ENCODE measurements at regions not wholly inside any gene's neighbourhood (a gene's known extent, or its start where the extent isn't known, plus 50 kb on each side); places are given as distances from the start of the nearest gene placed in this dataset.
A peak's percentile ranks its signal among the peaks of the same experiment; 100 is the strongest.

DNA sequence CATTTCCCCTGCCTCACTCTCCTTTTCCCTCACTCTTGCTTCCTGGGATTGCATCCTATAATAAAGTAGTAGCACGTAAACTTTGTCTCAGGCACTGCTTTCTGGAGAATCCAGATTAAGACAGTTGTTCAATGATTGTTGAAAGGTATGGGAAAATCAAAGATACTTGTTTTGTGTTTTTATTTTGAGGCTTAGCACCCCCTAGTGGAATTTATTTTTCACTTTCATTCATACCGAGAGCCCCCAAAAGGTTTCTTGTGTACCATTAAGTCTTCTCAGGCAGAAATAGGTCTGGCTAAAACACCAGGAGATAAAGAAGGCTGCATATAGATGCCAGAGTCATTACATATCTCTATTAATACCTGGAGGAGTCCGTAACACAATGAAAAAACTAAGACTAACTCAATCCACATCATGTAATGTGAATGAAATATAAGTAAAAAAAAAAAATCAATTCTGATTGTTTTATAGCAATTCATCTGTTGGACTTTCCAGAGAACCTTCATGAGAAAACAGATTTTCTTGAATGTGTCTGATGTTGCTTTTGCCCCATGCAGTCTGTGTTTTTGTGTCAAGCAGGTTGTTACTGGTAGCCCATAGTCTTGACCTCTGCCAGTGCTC is 103.5 kb downstream of the RPE65 start:
- no peak overlapping the region for H3K27ac ChIP-seq (ENCODE audit: low read length in 2 of 2)
- no peaks in the 10 kb centered on the region for H4K20me1 ChIP-seq (ENCODE audit: control insufficient read depth, insufficient read depth, low read length, poor library complexity, severe bottlenecking)
- peaks cover 7 to 18% of the 10 kb centered on the region in 2 donors for H3K4me1 ChIP-seq (ENCODE audit: control insufficient read depth in 2 of 2, insufficient read depth in 2 of 2, low read length in 2 of 2)
- intact Hi-C loops (cut with micrococcal nuclease), result loop anchor here (10.0 kb wide), 1 partner anchor 221 kb away; no protein-coding TSS in a partner anchor
- H3K36me3 ChIP-seq (replicated peaks in 1 of 2; ENCODE audit: control extremely low read depth in 1 of 2, control insufficient read depth in 1 of 2, extremely low read depth in 1 of 2, insufficient read depth in 2 of 2, low read length in 1 of 2), result no peaks in the 10 kb centered on the region
- ATAC-seq (ENCODE audit: low read depth), result no peak
- Mint-ChIP-seq H3K4me3 (peak overlapping the region; percentile 12), H3K4me1 (peaks cover 26% of the 10 kb centered on the region), H3K27ac (peak overlapping the region; percentile 29), H3K27me3 (peaks cover 5% of the 10 kb centered on the region), H3K9me3 (ENCODE audit: insufficient read depth) (no peaks in the 10 kb centered on the region)
- POLR2A ChIA-PET, result no interaction called here
- no CpG with 5 or more reads among the region's 3 CpGs for WGBS (ENCODE audit: insufficient coverage)
- H2AFZ ChIP-seq (ENCODE audit: insufficient read depth, low read depth, low read length, poor library complexity, severe bottlenecking), result no peak overlapping the region
- no peak overlapping the region for H3K4me3 ChIP-seq (ENCODE audit: control extremely low read depth in 1 of 5, extremely low read depth in 1 of 5, insufficient read depth in 1 of 5, low read depth in 2 of 5, low read length in 4 of 5)
- TF ChIP-seq EZH2 (IDR thresholded peaks at IDR 0.05; ENCODE audit: borderline replicate concordance, insufficient read depth, low read depth, low read length, poor library complexity, severe bottlenecking), result no peak
- peak; percentile 25 for TF ChIP-seq CTCF (IDR thresholded peaks at IDR 0.05)
- no peak overlapping the region for H3K9ac ChIP-seq (ENCODE audit: low read length)
- CTCF ChIA-PET, result interaction anchor here (0.5 to 0.9 kb wide), 4 partner anchors 12 to 1874 kb away, joined by 3 to 4 read pairs (median 4); no protein-coding TSS in a partner anchor
- DNase-seq, result no peak
- peaks cover 0 to 3% (median 0%) of the 10 kb centered on the region in 3 donors for H3K9me3 ChIP-seq (ENCODE audit: control extremely low read depth in 1 of 3, control insufficient read depth in 2 of 3, insufficient read depth in 1 of 3, low read length in 2 of 3)
- no peak overlapping the region for H3K4me2 ChIP-seq (replicated peaks; ENCODE audit: low read depth, low read length, poor library complexity, severe bottlenecking)
- no peaks in the 10 kb centered on the region for H3K79me2 ChIP-seq (ENCODE audit: control insufficient read depth, insufficient read depth, low read length)
- no peaks in the 10 kb centered on the region for H3K27me3 ChIP-seq (replicated peaks in 1 of 4; ENCODE audit: control extremely low read depth in 1 of 4, control insufficient read depth in 3 of 4, insufficient read depth in 4 of 4, low read length in 3 of 4)

DNA sequence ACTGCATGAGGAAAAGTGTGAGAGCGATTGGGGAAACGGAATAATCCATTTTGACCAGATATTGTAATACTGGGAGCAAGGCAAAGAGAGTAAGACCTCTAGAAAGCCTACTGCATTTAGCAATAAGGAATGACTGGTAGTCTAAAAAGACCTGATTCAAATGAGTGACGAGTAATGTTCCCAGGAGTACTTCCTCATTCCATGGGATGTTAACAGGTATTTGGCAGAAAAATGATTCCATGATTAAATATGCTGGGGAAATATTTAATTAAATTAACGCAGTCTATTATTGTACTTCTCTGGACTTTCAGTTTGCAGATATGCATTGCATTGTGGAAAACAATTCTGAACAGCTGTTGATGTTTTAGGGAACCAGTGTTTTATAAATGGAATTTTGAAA is 105.5 kb downstream of the RPE65 start:
- Histone ChIP-seq H2AFZ (ENCODE audit: insufficient read depth, low read depth, low read length, poor library complexity, severe bottlenecking) (no peak overlapping the region), H4K20me1 (ENCODE audit: control insufficient read depth, insufficient read depth, low read length, poor library complexity, severe bottlenecking) (no peaks in the 10 kb centered on the region), H3K27me3 (replicated peaks in 1 of 4; ENCODE audit: control extremely low read depth in 1 of 4, control insufficient read depth in 3 of 4, insufficient read depth in 4 of 4, low read length in 3 of 4) (no peaks in the 10 kb centered on the region), H3K79me2 (ENCODE audit: control insufficient read depth, insufficient read depth, low read length) (no peaks in the 10 kb centered on the region), H3K36me3 (replicated peaks in 1 of 2; ENCODE audit: control extremely low read depth in 1 of 2, control insufficient read depth in 1 of 2, extremely low read depth in 1 of 2, insufficient read depth in 2 of 2, low read length in 1 of 2) (no peaks in the 10 kb centered on the region), H3K9ac (ENCODE audit: low read length) (no peak overlapping the region), H3K4me2 (replicated peaks; ENCODE audit: low read depth, low read length, poor library complexity, severe bottlenecking) (no peak overlapping the region), H3K9me3 (ENCODE audit: control extremely low read depth in 1 of 3, control insufficient read depth in 2 of 3, insufficient read depth in 1 of 3, low read length in 2 of 3) (peaks cover 0 to 3% (median 0%) of the 10 kb centered on the region in 3 donors), H3K4me1 (ENCODE audit: control insufficient read depth in 2 of 2, insufficient read depth in 2 of 2, low read length in 2 of 2) (peaks cover 7 to 18% of the 10 kb centered on the region in 2 donors), H3K27ac (ENCODE audit: low read length in 2 of 2) (no peak overlapping the region), H3K4me3 (ENCODE audit: control extremely low read depth in 1 of 5, extremely low read depth in 1 of 5, insufficient read depth in 1 of 5, low read depth in 2 of 5, low read length in 4 of 5) (no peak overlapping the region)
- peaks cover 25% of the 10 kb centered on the region for H3K4me1 Mint-ChIP-seq
- DNase-seq (no peak), ATAC-seq (ENCODE audit: low read depth) (no peak)
- H3K27ac Mint-ChIP-seq, result no peak overlapping the region
- CTCF ChIA-PET, result no interaction called here
- POLR2A ChIA-PET, result no interaction called here
- intact Hi-C loops (cut with micrococcal nuclease), result loop anchor here (10.0 kb wide), 1 partner anchor 219 kb away; no protein-coding TSS in a partner anchor
- WGBS (ENCODE audit: insufficient coverage), result 100% methylated on average over 2 of the region's 4 CpGs
- H3K9me3 Mint-ChIP-seq (ENCODE audit: insufficient read depth), result no peaks in the 10 kb centered on the region
- H3K27me3 Mint-ChIP-seq, result peaks cover 17% of the 10 kb centered on the region
- no peak for TF ChIP-seq CTCF (IDR thresholded peaks at IDR 0.05)
- TF ChIP-seq EZH2 (IDR thresholded peaks at IDR 0.05; ENCODE audit: borderline replicate concordance, insufficient read depth, low read depth, low read length, poor library complexity, severe bottlenecking), result no peak
- H3K4me3 Mint-ChIP-seq, result no peak overlapping the region

All from B cell (primary cell).